ENCODE measurements at regions not wholly inside any gene's neighbourhood (a gene's known extent, or its start where the extent isn't known, plus 50 kb on each side); places are given as distances from the start of the nearest gene placed in this dataset.

GRCh38 chr12:115485503-115485902, 792.0 kb downstream of the MED13L start:
- DNase-seq, result no peak
- Histone ChIP-seq H3K27ac (no peak overlapping the region), H3K27me3 (ENCODE audit: insufficient read depth in 3 of 3, low read length in 2 of 3) (peaks cover 0 to 3% (median 2%) of the 10 kb centered on the region in 3 donors), H3K4me1 (no peaks in the 10 kb centered on the region), H3K36me3 (ENCODE audit: insufficient read depth in 1 of 2, low read depth in 1 of 2) (no peaks in the 10 kb centered on the region), H3K4me3 (no peak overlapping the region), H3K9me3 (no peaks in the 10 kb centered on the region)
- 69 to 74% (median 72%) methylated on average over 2 of the region's 2 CpGs for WGBS, 3 donors
- no peak for ATAC-seq
- TF ChIP-seq CTCF (IDR thresholded peaks at IDR 0.05), result no peak
- intact Hi-C loops (cut with DNase I), result no loop called here

- intact Hi-C loops (cut with DNase I), result no loop called here
- DNase-seq (no peak), ATAC-seq (no peak)
- no peak for TF ChIP-seq CTCF (IDR thresholded peaks at IDR 0.05)
- Histone ChIP-seq H3K4me1 (no peaks in the 10 kb centered on the region), H3K36me3 (ENCODE audit: insufficient read depth in 1 of 2, low read depth in 1 of 2) (no peaks in the 10 kb centered on the region), H3K4me3 (no peak overlapping the region), H3K9me3 (no peaks in the 10 kb centered on the region), H3K27me3 (ENCODE audit: insufficient read depth in 3 of 3, low read length in 2 of 3) (peaks cover 0 to 3% (median 0%) of the 10 kb centered on the region in 3 donors), H3K27ac (no peak overlapping the region)
Observed at GRCh38 chr12:115482943-115483342, 794.5 kb downstream of the MED13L start.

- 70 to 86% (median 80%) methylated on average over 2 of the region's 2 CpGs for WGBS, 3 donors
- Histone ChIP-seq H3K9me3 (no peaks in the 10 kb centered on the region), H3K4me1 (no peaks in the 10 kb centered on the region), H3K4me3 (no peak overlapping the region), H3K27ac (no peak overlapping the region), H3K27me3 (ENCODE audit: insufficient read depth in 3 of 3, low read length in 2 of 3) (no peaks in the 10 kb centered on the region), H3K36me3 (ENCODE audit: insufficient read depth in 1 of 2, low read depth in 1 of 2) (no peaks in the 10 kb centered on the region)
- DNase-seq, result no peak
- intact Hi-C loops (cut with DNase I), result no loop called here
- peak in 2 of 4 donors; percentile 27 to 43 for ATAC-seq
- no peak for TF ChIP-seq CTCF (IDR thresholded peaks at IDR 0.05)
Observed at GRCh38 chr12:115481141-115481540, 796.4 kb downstream of the MED13L start.

- Histone ChIP-seq H3K4me3 (no peak overlapping the region), H3K27ac (no peak overlapping the region), H3K36me3 (ENCODE audit: insufficient read depth in 1 of 2, low read depth in 1 of 2) (no peaks in the 10 kb centered on the region), H3K27me3 (ENCODE audit: insufficient read depth in 3 of 3, low read length in 2 of 3) (no peaks in the 10 kb centered on the region), H3K9me3 (no peaks in the 10 kb centered on the region), H3K4me1 (no peaks in the 10 kb centered on the region)
- 60 to 67% (median 63%) methylated on average over 2 of the region's 2 CpGs for WGBS, 3 donors
- intact Hi-C loops (cut with DNase I), result no loop called here
- no peak for TF ChIP-seq CTCF (IDR thresholded peaks at IDR 0.05)
- no peak for ATAC-seq
- no peak for DNase-seq
Observed at GRCh38 chr12:115478505-115478904, 794.5 kb upstream of the TBX3 start.

- Histone ChIP-seq H3K27me3 (ENCODE audit: insufficient read depth in 3 of 3, low read length in 2 of 3) (no peaks in the 10 kb centered on the region), H3K4me1 (no peaks in the 10 kb centered on the region), H3K9me3 (no peaks in the 10 kb centered on the region), H3K27ac (no peak overlapping the region), H3K4me3 (no peak overlapping the region), H3K36me3 (ENCODE audit: insufficient read depth in 1 of 2, low read depth in 1 of 2) (no peaks in the 10 kb centered on the region)
- no peak for ATAC-seq
- intact Hi-C loops (cut with DNase I), result no loop called here
- no peak for DNase-seq
- 83 to 85% (median 84%) methylated on average over 14 of the region's 14 CpGs for WGBS, 3 donors
- no peak for TF ChIP-seq CTCF (IDR thresholded peaks at IDR 0.05)
Observed at GRCh38 chr12:115474539-115475353, 790.8 kb upstream of the TBX3 start.

Measured in psoas muscle (tissue), 7 donors.